Osteoblast (primary cell): ENCODE measurements at regions not wholly inside any gene's neighbourhood (a gene's known extent, or its start where the extent isn't known, plus 50 kb on each side); places are given as distances from the start of the nearest gene placed in this dataset.

Experiments
- DNase-seq: peaks from one replicate; pipeline ENCODE4 v3.0.0; 2011; ENCODE audit warnings: low spot score, mixed read lengths; ENCODE audit not compliant: insufficient read length; ENCODE audit errors: missing footprints
- H2AFZ ChIP-seq: 2 replicates; pipeline ENCODE4 v1.6.0; 2011; ENCODE audit warnings: mild to moderate bottlenecking, low read length
- H3K27ac ChIP-seq: 2 replicates; pipeline ENCODE4 v1.5.1; 2011; ENCODE audit warnings: mild to moderate bottlenecking, low read depth, low read length, moderate library complexity
- H3K27me3 ChIP-seq: 2 replicates; pipeline ENCODE4 v1.6.0; 2012; ENCODE audit warnings: mild to moderate bottlenecking, control low read depth, inconsistent platforms, low read length, moderate library complexity; ENCODE audit not compliant: insufficient read depth
- H3K36me3 ChIP-seq: 2 replicates; pipeline ENCODE4 v1.5.1; 2011; ENCODE audit warnings: mild to moderate bottlenecking, low read length, control low read depth, moderate library complexity; ENCODE audit not compliant: insufficient read depth
- H3K4me1 ChIP-seq: 2 replicates; pipeline ENCODE4 v1.5.1; 2011; ENCODE audit warnings: mild to moderate bottlenecking, low read length, control low read depth, moderate library complexity; ENCODE audit not compliant: insufficient read depth
- H3K4me2 ChIP-seq: 2 replicates; pipeline ENCODE4 v1.6.0; 2011; ENCODE audit warnings: mild to moderate bottlenecking, low read length; ENCODE audit not compliant: insufficient read depth
- H3K4me3 ChIP-seq: fragments of 200-600 bp; sonication (generic); 3 replicates; pipeline ENCODE4 v1.5.1; 2012; ENCODE audit warnings: mild to moderate bottlenecking, low read length, inconsistent platforms; ENCODE audit not compliant: insufficient read depth
- H3K79me2 ChIP-seq: 2 replicates; pipeline ENCODE4 v1.6.0; 2012; ENCODE audit warnings: mild to moderate bottlenecking, low read length, control low read depth, inconsistent platforms; ENCODE audit not compliant: insufficient read depth
- H3K9me3 ChIP-seq: 2 replicates; pipeline ENCODE4 v1.5.1; 2011; ENCODE audit warnings: low read depth, low read length, control low read depth
- H4K20me1 ChIP-seq: 2 replicates; pipeline ENCODE4 v1.6.0; 2012; ENCODE audit warnings: mild to moderate bottlenecking, low read length, control low read depth; ENCODE audit not compliant: insufficient read depth
- CTCF ChIP-seq: IDR thresholded peaks from 2 replicates; pipeline ENCODE4 v1.5.1; 2011; ENCODE audit warnings: mild to moderate bottlenecking, low read depth, low read length, moderate library complexity; ENCODE audit errors: extremely low read depth

- H3K79me2 ChIP-seq: no peaks in the 10 kb centered on the region
- no peak overlapping the region for H3K4me3 ChIP-seq
- H3K4me1 ChIP-seq: peaks cover 18% of the 10 kb centered on the region
- H3K9me3 ChIP-seq: no peaks in the 10 kb centered on the region
- H3K27me3 ChIP-seq: no peaks in the 10 kb centered on the region
- H3K4me2 ChIP-seq: no peak overlapping the region
- no peak for TF ChIP-seq CTCF
- no peak for DNase-seq
- no peaks in the 10 kb centered on the region for H4K20me1 ChIP-seq
- H3K36me3 ChIP-seq: no peaks in the 10 kb centered on the region
- H2AFZ ChIP-seq: peak overlapping the region; percentile 74
- no peak overlapping the region for H3K27ac ChIP-seq
Observed at GRCh38 chr6:134532694-134533624, 215.0 kb upstream of the SGK1 start.

GRCh38 chr6:134531611-134532010 lies 213.7 kb upstream of the SGK1 start:
- Histone ChIP-seq H3K27me3 (no peaks in the 10 kb centered on the region), H3K4me2 (no peak overlapping the region), H3K79me2 (no peaks in the 10 kb centered on the region), H3K9me3 (no peaks in the 10 kb centered on the region), H3K4me3 (no peak overlapping the region), H3K27ac (no peak overlapping the region), H2AFZ (no peak overlapping the region), H4K20me1 (no peaks in the 10 kb centered on the region), H3K36me3 (no peaks in the 10 kb centered on the region), H3K4me1 (peaks cover 7% of the 10 kb centered on the region)
- DNase-seq: no peak
- no peak for TF ChIP-seq CTCF

GRCh38 chr6:134531188-134531551 lies 213.3 kb upstream of the SGK1 start:
- H3K27me3 ChIP-seq: no peaks in the 10 kb centered on the region
- no peaks in the 10 kb centered on the region for H3K9me3 ChIP-seq
- no peaks in the 10 kb centered on the region for H3K79me2 ChIP-seq
- H3K4me1 ChIP-seq: peaks cover 6% of the 10 kb centered on the region
- H3K36me3 ChIP-seq: no peaks in the 10 kb centered on the region
- H3K4me2 ChIP-seq: no peak overlapping the region
- H3K4me3 ChIP-seq: no peak overlapping the region
- no peak overlapping the region for H3K27ac ChIP-seq
- no peak overlapping the region for H2AFZ ChIP-seq
- DNase-seq: no peak
- no peak for TF ChIP-seq CTCF
- no peaks in the 10 kb centered on the region for H4K20me1 ChIP-seq

GRCh38 chr6:134529921-134530320 lies 212.0 kb upstream of the SGK1 start:
- peak; percentile 55 for DNase-seq
- Histone ChIP-seq H3K27ac (no peak overlapping the region), H3K4me1 (peaks cover 6% of the 10 kb centered on the region), H3K9me3 (no peaks in the 10 kb centered on the region), H3K27me3 (no peaks in the 10 kb centered on the region), H3K36me3 (no peaks in the 10 kb centered on the region), H4K20me1 (no peaks in the 10 kb centered on the region), H2AFZ (peak overlapping the region; percentile 5), H3K4me2 (no peak overlapping the region), H3K4me3 (no peak overlapping the region), H3K79me2 (no peaks in the 10 kb centered on the region)
- TF ChIP-seq CTCF: no peak
